ENCODE measurements at regions not wholly inside any gene's neighbourhood (a gene's known extent, or its start where the extent isn't known, plus 50 kb on each side); places are given as distances from the start of the nearest gene placed in this dataset.

DNA sequence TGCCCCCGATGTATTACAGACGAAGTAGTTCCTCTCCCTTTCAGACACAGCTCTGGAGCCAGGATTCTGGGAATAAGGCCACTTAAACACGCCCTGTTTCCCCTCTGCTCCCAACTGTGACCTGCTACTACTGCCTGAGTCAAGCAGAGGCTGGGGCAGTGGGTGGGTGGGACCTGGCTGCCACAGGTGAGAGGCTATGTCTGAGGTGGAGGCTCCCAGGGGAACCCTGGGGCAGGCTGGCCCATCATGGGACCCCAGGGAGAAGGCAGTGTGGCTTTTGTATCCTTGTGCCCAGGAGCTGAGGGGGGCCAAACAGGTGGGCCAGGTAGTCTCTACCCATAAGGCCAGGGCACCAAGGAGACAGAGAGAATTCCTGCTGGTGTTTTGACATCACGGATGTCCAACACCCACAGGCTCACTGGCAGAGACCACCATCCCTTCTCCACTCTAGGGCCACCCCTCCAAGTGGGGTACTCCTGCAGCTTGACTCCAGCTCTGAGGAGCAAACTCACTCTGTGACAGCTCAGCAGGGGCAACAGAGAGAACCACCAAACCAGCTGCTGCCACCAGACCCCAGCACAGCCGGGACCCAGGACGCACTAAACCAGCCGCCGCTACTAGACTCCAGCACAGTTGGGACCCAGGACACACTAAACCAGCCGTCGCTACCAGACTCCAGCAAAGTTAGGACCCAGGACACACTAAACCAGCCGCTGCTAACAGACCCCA lies 105.3 kb upstream of the SMURF2 start:
- H3K27ac ChIP-seq = no peak overlapping the region
- ATAC-seq = no peak
- no peak overlapping the region for H3K4me3 ChIP-seq
- no peaks in the 10 kb centered on the region for H3K27me3 ChIP-seq
- 88 to 94% methylated on average over 4 to 11 of the region's 11 CpGs for WGBS, 2 donors
- no peaks in the 10 kb centered on the region for H3K9me3 ChIP-seq
- H3K4me1 ChIP-seq = no peaks in the 10 kb centered on the region
- TF ChIP-seq, protein P1, sequence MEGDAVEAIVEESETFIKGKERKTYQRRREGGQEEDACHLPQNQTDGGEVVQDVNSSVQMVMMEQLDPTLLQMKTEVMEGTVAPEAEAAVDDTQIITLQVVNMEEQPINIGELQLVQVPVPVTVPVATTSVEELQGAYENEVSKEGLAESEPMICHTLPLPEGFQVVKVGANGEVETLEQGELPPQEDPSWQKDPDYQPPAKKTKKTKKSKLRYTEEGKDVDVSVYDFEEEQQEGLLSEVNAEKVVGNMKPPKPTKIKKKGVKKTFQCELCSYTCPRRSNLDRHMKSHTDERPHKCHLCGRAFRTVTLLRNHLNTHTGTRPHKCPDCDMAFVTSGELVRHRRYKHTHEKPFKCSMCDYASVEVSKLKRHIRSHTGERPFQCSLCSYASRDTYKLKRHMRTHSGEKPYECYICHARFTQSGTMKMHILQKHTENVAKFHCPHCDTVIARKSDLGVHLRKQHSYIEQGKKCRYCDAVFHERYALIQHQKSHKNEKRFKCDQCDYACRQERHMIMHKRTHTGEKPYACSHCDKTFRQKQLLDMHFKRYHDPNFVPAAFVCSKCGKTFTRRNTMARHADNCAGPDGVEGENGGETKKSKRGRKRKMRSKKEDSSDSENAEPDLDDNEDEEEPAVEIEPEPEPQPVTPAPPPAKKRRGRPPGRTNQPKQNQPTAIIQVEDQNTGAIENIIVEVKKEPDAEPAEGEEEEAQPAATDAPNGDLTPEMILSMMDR (IDR thresholded peaks at IDR 0.05) = no peak
- TF ChIP-seq POLR2A (IDR thresholded peaks at IDR 0.05) = no peak
- no peaks in the 10 kb centered on the region for H3K36me3 ChIP-seq (replicated peaks in 1 of 2; ENCODE audit: insufficient read depth in 1 of 2, low read depth in 2 of 2)
- intact Hi-C loops (cut with DNase I) = no loop called here
- no peak for DNase-seq

DNA sequence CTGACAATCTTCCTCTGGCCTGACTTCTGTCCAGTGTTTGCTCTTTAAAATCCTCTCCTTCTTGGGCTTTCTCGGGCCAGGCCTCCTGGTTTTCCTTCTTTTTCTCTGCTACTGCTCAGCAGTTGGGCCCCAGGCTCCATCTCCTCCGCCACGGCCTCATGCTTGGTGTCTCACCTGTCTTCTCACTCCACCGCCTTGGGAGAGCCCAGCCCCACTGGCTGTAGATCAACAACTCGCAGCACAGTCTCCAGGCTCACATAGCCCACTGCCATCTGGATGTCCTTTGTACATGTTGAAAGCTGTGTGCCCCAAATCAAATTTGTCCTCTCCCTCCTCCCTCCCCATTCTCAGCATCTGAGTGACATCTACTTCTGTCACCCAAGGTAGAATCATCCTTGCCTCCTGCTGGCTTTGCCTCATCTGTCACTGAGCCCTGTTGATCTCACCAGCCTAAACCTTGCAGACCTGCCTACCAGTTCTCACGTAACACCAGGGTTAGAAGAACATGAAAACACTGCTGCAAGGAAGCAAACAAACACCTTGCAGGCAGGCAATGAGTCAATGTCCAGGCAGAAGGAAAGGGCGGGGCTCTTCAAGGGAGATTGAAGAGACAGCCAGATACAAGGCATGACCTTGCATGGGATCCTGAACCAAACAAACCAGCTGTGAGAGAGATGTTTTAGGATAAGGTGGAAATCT lies 103.2 kb upstream of the SMURF2 start:
- Histone ChIP-seq H3K4me3 (no peak overlapping the region), H3K27ac (no peak overlapping the region), H3K4me1 (no peaks in the 10 kb centered on the region), H3K9me3 (no peaks in the 10 kb centered on the region), H3K36me3 (replicated peaks in 1 of 2; ENCODE audit: insufficient read depth in 1 of 2, low read depth in 2 of 2) (no peaks in the 10 kb centered on the region), H3K27me3 (no peaks in the 10 kb centered on the region)
- 86 to 95% methylated on average over 7 of the region's 7 CpGs for WGBS, 2 donors
- no peak for DNase-seq
- intact Hi-C loops (cut with DNase I) = no loop called here
- TF ChIP-seq, protein P1 (IDR thresholded peaks at IDR 0.05) = no peak
- no peak for TF ChIP-seq POLR2A (IDR thresholded peaks at IDR 0.05)
- ATAC-seq = no peak

DNA sequence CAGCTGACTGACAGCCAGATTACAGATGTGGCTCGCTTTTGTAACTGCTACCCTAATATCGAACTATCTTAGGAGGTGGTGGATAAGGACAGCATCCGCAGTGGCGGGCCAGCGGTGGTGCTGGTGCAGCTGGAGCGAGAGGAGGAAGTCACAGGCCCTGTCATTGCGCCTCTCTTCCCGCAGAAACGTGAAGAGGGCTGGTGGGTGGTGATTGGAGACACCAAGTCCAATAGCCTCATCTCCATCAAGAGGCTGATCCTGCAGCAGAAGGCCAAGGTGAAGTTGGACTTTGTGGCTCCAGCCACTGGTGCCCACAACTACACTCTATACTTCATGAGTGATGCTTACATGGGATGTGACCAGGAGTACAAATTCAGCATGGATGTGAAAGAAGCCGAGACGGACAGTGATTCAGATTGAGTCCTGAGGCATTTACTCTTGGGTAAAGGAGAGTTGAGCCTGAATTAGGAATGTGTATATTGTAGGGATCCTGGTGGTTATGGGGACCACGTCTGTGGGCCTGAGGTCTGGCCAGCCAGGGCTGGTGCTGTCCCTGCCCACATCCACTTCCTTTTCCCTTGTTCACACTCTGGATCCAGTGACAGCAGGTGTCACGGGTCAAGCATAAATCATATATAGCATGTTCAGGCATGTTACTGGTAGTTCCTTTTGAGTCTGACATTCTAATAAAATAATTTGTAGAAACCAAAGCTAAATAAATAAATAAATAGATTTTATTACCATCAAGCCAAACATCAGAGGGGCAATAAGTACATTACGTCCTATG lies 89.0 kb upstream of the SMURF2 start:
- H3K36me3 ChIP-seq (replicated peaks in 1 of 2; ENCODE audit: insufficient read depth in 1 of 2, low read depth in 2 of 2) = peaks cover 3% of the 10 kb centered on the region in 2 donors
- H3K4me1 ChIP-seq = peaks cover 10% of the 10 kb centered on the region
- no peaks in the 10 kb centered on the region for H3K9me3 ChIP-seq
- H3K27me3 ChIP-seq = no peaks in the 10 kb centered on the region
- DNase-seq = no peak
- intact Hi-C loops (cut with DNase I) = no loop called here
- no peak for ATAC-seq
- 90 to 91% methylated on average over 11 to 14 of the region's 14 CpGs for WGBS, 2 donors
- TF ChIP-seq, protein P1 (IDR thresholded peaks at IDR 0.05) = no peak
- TF ChIP-seq POLR2A (IDR thresholded peaks at IDR 0.05) = no peak
- H3K27ac ChIP-seq = no peak overlapping the region
- H3K4me3 ChIP-seq = no peak overlapping the region

DNA sequence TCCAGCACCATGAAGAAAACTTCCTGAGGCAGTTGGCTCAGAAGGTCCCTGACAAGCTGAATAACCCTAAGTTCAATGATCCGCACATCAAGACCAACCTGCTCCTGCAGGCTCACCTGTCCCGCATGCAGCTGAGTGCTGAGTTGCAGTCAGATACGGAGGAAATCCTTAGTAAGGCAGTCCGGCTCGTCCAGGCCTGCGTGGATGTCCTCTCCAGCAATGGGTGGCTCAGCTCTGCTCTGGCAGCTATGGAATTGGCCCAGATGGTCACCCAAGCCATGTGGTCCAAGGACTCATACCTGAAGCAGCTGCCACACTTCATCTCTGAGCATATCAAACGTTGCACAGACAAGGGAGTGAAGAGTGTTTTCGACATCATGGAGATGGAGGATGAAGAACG lies 88.4 kb upstream of the SMURF2 start:
- no peak for ATAC-seq
- intact Hi-C loops (cut with DNase I) = no loop called here
- Histone ChIP-seq H3K36me3 (replicated peaks in 1 of 2; ENCODE audit: insufficient read depth in 1 of 2, low read depth in 2 of 2) (peaks cover 3% of the 10 kb centered on the region in 2 donors), H3K27ac (no peak overlapping the region), H3K27me3 (no peaks in the 10 kb centered on the region), H3K9me3 (no peaks in the 10 kb centered on the region), H3K4me1 (peaks cover 10% of the 10 kb centered on the region), H3K4me3 (no peak overlapping the region)
- DNase-seq = no peak
- WGBS, 2 donors = 85 to 91% methylated on average over 6 to 9 of the region's 9 CpGs
- TF ChIP-seq, protein P1 (IDR thresholded peaks at IDR 0.05) = no peak
- TF ChIP-seq POLR2A (IDR thresholded peaks at IDR 0.05) = no peak
